HCT116 (cell line): ENCODE measurements at regions not wholly inside any gene's neighbourhood (a gene's known extent, or its start where the extent isn't known, plus 50 kb on each side); places are given as distances from the start of the nearest gene placed in this dataset.

ENCODE experiments used
- ATAC-seq: fragments of 200-7000 bp; cut with Tn5 transposase; 2 replicates; pipeline ENCODE4 v1.9.1; 2020; ENCODE audit warnings: mild to moderate bottlenecking, moderate library complexity
- BruUV-seq: library from RNA; stranded (reverse); fragments of 400-500 nt; replicated peaks from 2 replicates; lab custom pipeline; 2021; lab: Mats Ljungman, UMichigan
- CTCF ChIA-PET: fragments of 300-600 bp; sonication (Branson Sonifier 250); formaldehyde crosslinking; loops from one replicate; lab custom pipeline; 2021; ENCODE audit warnings: antibody characterized with exemption; lab: Charles Lee
- POLR2A ChIA-PET: fragments of 300-600, 350-600 bp; sonication (Branson Sonifier 250); formaldehyde crosslinking; loops from one replicate; lab custom pipeline; 2021; ENCODE audit warnings: antibody characterized with exemption; lab: Charles Lee
- RAD21 ChIA-PET, 2 experiments: fragments of 300-600 bp; sonication (Branson Sonifier 250); formaldehyde crosslinking; loops; one replicate each; lab custom pipeline; 2023; ENCODE audit warnings: low total read pairs in 2 of 2; ENCODE audit not compliant: uncharacterized antibody in 2 of 2, unreplicated experiment in 2 of 2, low non-redundant PET in 1 of 2; lab: Charles Lee
- DNase-seq: peaks from one replicate; pipeline ENCODE4 v3.0.0-alpha.2; 2010; ENCODE audit warnings: low read depth, low spot score
- H2AFZ ChIP-seq: fragments of 200-600 bp; shearing (Covaris generic), sonication (generic); 2 replicates; pipeline ENCODE4 v1.6.1; 2017; ENCODE audit warnings: low read depth, mixed run types, mixed read lengths, antibody characterized with exemption, low read length; ENCODE audit not compliant: poor library complexity, severe bottlenecking
- H3K27ac ChIP-seq: 2 replicates; pipeline ENCODE4 v1.5.1; 2012; ENCODE audit warnings: low read depth, low read length
- H3K27me3 ChIP-seq: fragments of 200-600 bp; sonication (generic); 2 replicates; pipeline ENCODE4 v1.6.1; 2016; ENCODE audit warnings: mixed run types, low read length, mixed read lengths; ENCODE audit not compliant: insufficient read depth
- H3K36me3 ChIP-seq, 2 experiments: fragments of 200-500 bp in 1 of 2; fragments of 200-600 bp in 1 of 2; sonication (Bioruptor generic) in 1 of 2; sonication (generic) in 1 of 2; 2 replicates each; pipeline versions ENCODE4 v1.5.1 to v1.6.1; 2014 to 2016; ENCODE audit warnings: low read length in 2 of 2, inconsistent platforms in 1 of 2, mixed read lengths in 1 of 2, mixed run types in 1 of 2; ENCODE audit not compliant: insufficient read depth in 2 of 2, control insufficient read depth in 1 of 2
- H3K4me1 ChIP-seq, 2 experiments: fragments of 200-600 bp in 1 of 2; sonication (generic) in 1 of 2; 2 replicates each; pipeline versions ENCODE4 v1.5.1 to v1.6.1; 2012 to 2017; ENCODE audit warnings: low read length in 2 of 2, inconsistent platforms in 1 of 2, mild to moderate bottlenecking in 1 of 2, mixed read lengths in 1 of 2, mixed run types in 1 of 2, moderate library complexity in 1 of 2; ENCODE audit not compliant: insufficient read depth in 2 of 2, control insufficient read depth in 1 of 2
- H3K4me2 ChIP-seq: fragments of 200-600 bp; sonication (generic); 2 replicates; pipeline ENCODE4 v1.6.1; 2017; ENCODE audit warnings: mixed run types, low read length, mixed read lengths
- H3K4me3 ChIP-seq, 2 experiments: fragments of 200-600 bp in 1 of 2; sonication (generic) in 1 of 2; replicated peaks in 1 of 2; 2 replicates each; pipeline ENCODE4 v1.5.1; 2011 to 2016; ENCODE audit warnings: low read length in 2 of 2, control low read depth in 1 of 2, low read depth in 1 of 2, mild to moderate bottlenecking in 1 of 2, mixed read lengths in 1 of 2, mixed run types in 1 of 2
- H3K79me2 ChIP-seq: fragments of 200-600 bp; sonication (generic); 2 replicates; pipeline ENCODE4 v1.6.1; 2017; ENCODE audit warnings: mild to moderate bottlenecking, mixed run types, low read length, moderate library complexity, mixed read lengths; ENCODE audit not compliant: insufficient read depth
- H3K9ac ChIP-seq: fragments of 200-600 bp; sonication (generic); 2 replicates; pipeline ENCODE4 v1.6.1; 2016; ENCODE audit warnings: low read length, mixed read lengths
- H3K9me2 ChIP-seq: fragments of 200-600 bp; sonication (generic), shearing (Covaris generic); 2 replicates; pipeline ENCODE4 v1.6.1; 2017; ENCODE audit warnings: mixed run types, mild to moderate bottlenecking, moderate library complexity; ENCODE audit not compliant: insufficient read depth
- H3K9me3 ChIP-seq, 2 experiments: fragments of 200-500 bp in 1 of 2; fragments of 200-600 bp in 1 of 2; sonication (Bioruptor generic) in 1 of 2; sonication (generic) in 1 of 2; 2 replicates each; pipeline ENCODE4 v1.6.1; 2014 to 2017; ENCODE audit warnings: low read length in 2 of 2, mixed read lengths in 2 of 2, inconsistent platforms in 1 of 2, low read depth in 1 of 2, mild to moderate bottlenecking in 1 of 2, mixed run types in 1 of 2, moderate library complexity in 1 of 2; ENCODE audit not compliant: control insufficient read depth in 1 of 2, insufficient read depth in 1 of 2
- H4K20me1 ChIP-seq: fragments of 200-600 bp; sonication (generic), shearing (Covaris generic); 2 replicates; pipeline ENCODE4 v1.6.1; 2017; ENCODE audit warnings: mixed run types, mild to moderate bottlenecking, moderate library complexity; ENCODE audit not compliant: insufficient read depth
- EGR1 ChIP-seq: IDR thresholded peaks from 2 replicates; pipeline ENCODE4 v1.6.1; 2012; ENCODE audit warnings: low read depth
- ELF1 ChIP-seq: IDR thresholded peaks from 2 replicates; pipeline ENCODE4 v1.6.1; 2012; ENCODE audit warnings: low read depth, borderline replicate concordance
- EZH2 ChIP-seq: fragments of 200-600 bp; sonication (generic); IDR thresholded peaks from 2 replicates; pipeline ENCODE4 v1.6.1; 2017; ENCODE audit warnings: antibody characterized with exemption, mixed run types
- EZH2phosphoT487 ChIP-seq: fragments of 200-600 bp; IDR thresholded peaks from 2 replicates; pipeline ENCODE4 v1.6.1; 2018; ENCODE audit warnings: antibody characterized with exemption, borderline replicate concordance
- FOSL1 ChIP-seq: IDR thresholded peaks from 2 replicates; pipeline ENCODE4 v1.6.1; 2012; ENCODE audit warnings: low read depth
- POLR2A ChIP-seq: IDR thresholded peaks from 2 replicates; pipeline ENCODE4 v1.7.0; 2011; ENCODE audit warnings: borderline replicate concordance; ENCODE audit not compliant: insufficient read depth, insufficient read length; ENCODE audit errors: extremely low read depth
- POLR2AphosphoS5 ChIP-seq: IDR thresholded peaks from 2 replicates; pipeline ENCODE4 v1.6.1; 2011; ENCODE audit warnings: mild to moderate bottlenecking, low read depth, low read length, moderate library complexity
- REST ChIP-seq: IDR thresholded peaks from 2 replicates; pipeline ENCODE4 v1.6.1; 2012; ENCODE audit warnings: low read depth
- SIN3A ChIP-seq: IDR thresholded peaks from 2 replicates; pipeline ENCODE4 v1.6.1; 2012; ENCODE audit warnings: low read depth
- TCF7L2 ChIP-seq: IDR thresholded peaks from 2 replicates; pipeline ENCODE4 v1.7.0; 2011; ENCODE audit warnings: borderline replicate concordance, inconsistent platforms; ENCODE audit not compliant: insufficient read depth, insufficient read length; ENCODE audit errors: extremely low read depth
- intact Hi-C: fragments of 100-400 bp; cut with micrococcal nuclease; formaldehyde crosslinking; loops from 2 replicates; pipeline ENCODE4 v1.10.0; 2022
- TF ChIP-seq, protein P1 (sequence below): IDR thresholded peaks from 2 replicates; pipeline ENCODE4 v1.6.1; 2012

DNA sequence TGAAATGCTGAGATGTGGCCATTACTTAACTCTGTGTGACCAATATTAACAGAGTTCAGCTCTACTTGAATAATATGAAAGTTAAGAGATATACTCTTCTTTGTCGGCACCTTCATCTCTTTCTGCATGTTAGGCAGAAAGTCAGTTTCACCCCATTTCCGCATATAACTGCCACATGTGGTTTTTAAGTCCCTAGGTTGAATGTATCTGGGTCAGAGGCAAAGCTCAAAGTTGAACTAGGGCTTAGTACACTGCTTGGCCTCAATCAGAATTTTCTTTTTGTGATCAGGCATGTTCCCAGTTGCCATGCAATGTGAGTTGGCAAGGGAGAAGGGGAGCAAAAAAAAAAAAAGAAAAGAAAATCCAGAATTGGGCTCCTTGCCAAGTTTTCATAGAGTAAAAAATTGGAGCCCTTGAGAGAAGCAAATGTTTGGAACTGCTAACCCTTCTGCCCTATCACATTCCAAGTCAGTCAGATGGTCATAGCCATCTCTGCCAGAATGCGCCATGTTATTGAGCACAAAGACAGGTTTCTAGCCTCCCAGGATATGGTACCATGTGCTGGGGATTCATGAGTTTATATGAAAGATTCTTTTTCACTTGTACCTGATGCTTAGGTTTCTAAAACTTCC, 251.2 kb upstream of the RORB start:
- no TSS peak for BruUV-seq
- DNase-seq, result no peak
- Histone ChIP-seq H3K4me1 (no peaks in the 10 kb centered on the region), H3K4me3 (no peak overlapping the region), H3K27ac (no peak overlapping the region), H3K79me2 (no peaks in the 10 kb centered on the region), H3K4me2 (no peak overlapping the region), H3K9ac (no peak overlapping the region), H3K9me3 (no peaks in the 10 kb centered on the region)
- ChIA-PET CTCF (no interaction called here), POLR2A (no interaction called here)
- intact Hi-C loops, result no loop called here
- TF ChIP-seq EZH2phosphoT487 (no peak), POLR2A (no peak), ELF1 (no peak), TCF7L2 (no peak), POLR2AphosphoS5 (no peak), EGR1 (no peak), SIN3A (no peak), REST (no peak), EZH2 (no peak), FOSL1 (no peak)
- TF ChIP-seq, protein P1, sequence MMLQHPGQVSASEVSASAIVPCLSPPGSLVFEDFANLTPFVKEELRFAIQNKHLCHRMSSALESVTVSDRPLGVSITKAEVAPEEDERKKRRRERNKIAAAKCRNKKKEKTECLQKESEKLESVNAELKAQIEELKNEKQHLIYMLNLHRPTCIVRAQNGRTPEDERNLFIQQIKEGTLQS, result no peak
- TF ChIP-seq, all 23 proteins: peak for 0
- H3K9me2 ChIP-seq, result no peaks in the 10 kb centered on the region
- ATAC-seq, result no peak
- RAD21 ChIA-PET, result no interaction called here
- H3K36me3 ChIP-seq, result no peaks in the 10 kb centered on the region
- H4K20me1 ChIP-seq, result no peaks in the 10 kb centered on the region; the same call in 1 of the 2 replicates
- H2AFZ ChIP-seq, result no peak overlapping the region
- no peaks in the 10 kb centered on the region for H3K27me3 ChIP-seq
